ENCODE measurements at regions not wholly inside any gene's neighbourhood (a gene's known extent, or its start where the extent isn't known, plus 50 kb on each side); places are given as distances from the start of the nearest gene placed in this dataset.

DNA sequence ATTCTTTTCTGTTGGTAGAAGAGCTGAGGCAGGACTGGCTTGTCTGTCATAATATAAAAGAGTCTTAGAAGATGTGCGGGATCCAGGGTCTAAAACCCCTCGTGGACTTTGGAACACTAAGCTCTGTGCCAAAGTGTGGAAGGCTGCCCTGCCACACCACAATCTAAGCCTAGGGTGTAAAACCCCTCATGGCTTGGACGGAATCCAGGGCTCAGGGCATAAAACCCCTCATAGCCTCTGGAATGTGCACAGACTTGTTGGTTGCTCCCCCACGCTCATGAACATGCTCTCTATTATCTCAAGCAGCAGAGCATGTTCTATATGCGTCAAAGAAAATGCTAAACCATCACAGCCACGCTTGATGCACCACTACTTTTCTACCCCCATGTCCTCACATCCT is 483.6 kb downstream of the GABRG1 start:
- TF ChIP-seq POLR2A (IDR thresholded peaks at IDR 0.05; ENCODE audit: low read length) (no peak), GATA1 (IDR thresholded peaks at IDR 0.05; ENCODE audit: low read depth, low read length) (no peak)
